GM08714 (cell line): ENCODE measurements at regions not wholly inside any gene's neighbourhood (a gene's known extent, or its start where the extent isn't known, plus 50 kb on each side); places are given as distances from the start of the nearest gene placed in this dataset.
"Not testable (repeated sequence)": the region's sequence is repeated elsewhere in the genome, so short reads cannot be mapped to it uniquely, and the experiment has no call there.

Experiments used
- H3K4me3 ChIP-seq: fragments of 200-500 bp; sonication (Bioruptor generic); 2 replicates; pipeline ENCODE4 v1.5.1; 2014; ENCODE audit warnings: mild to moderate bottlenecking, low read length, inconsistent platforms
- ZNF274 ChIP-seq: IDR thresholded peaks from 2 replicates; pipeline ENCODE4 v1.6.1; 2012; ENCODE audit warnings: mild to moderate bottlenecking, low read depth, low read length

GRCh38 chr1:229011022-229011421, 259.9 kb upstream of the RAB4A start:
- TF ChIP-seq ZNF274, result no peak
- H3K4me3 ChIP-seq, result no peak overlapping the region

GRCh38 chr1:229012823-229013222, 258.1 kb upstream of the RAB4A start:
- no peak for TF ChIP-seq ZNF274
- no peak overlapping the region for H3K4me3 ChIP-seq

DNA sequence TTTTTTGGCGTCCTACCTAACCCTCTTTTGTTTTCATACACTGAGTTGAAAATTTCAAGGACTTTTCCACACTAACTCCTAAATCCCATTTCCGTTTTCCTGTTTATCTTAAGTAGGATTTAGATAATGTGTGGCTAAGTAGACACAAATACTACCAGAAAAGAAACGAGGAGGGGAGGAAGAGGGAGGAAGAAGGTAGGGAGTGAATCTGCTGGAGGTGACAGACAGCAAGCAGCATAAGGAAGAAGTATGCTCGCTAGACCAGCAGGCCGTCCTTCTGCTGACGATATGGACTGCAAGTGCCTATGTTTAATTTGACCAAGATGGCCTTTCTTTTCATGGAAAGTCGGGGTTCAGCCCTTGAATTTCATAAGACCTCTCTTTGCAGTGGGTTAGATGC, 256.9 kb upstream of the RAB4A start:
- H3K4me3 ChIP-seq, result no peak overlapping the region
- TF ChIP-seq ZNF274, result no peak

GRCh38 chr1:229015806-229016205, 255.1 kb upstream of the RAB4A start:
- H3K4me3 ChIP-seq, result no peak overlapping the region
- no peak for TF ChIP-seq ZNF274

GRCh38 chr1:229017091-229017490, 253.8 kb upstream of the RAB4A start:
- no peak overlapping the region for H3K4me3 ChIP-seq
- TF ChIP-seq ZNF274, result no peak

GRCh38 chr1:229018674-229019295, 252.1 kb upstream of the RAB4A start:
- no peak overlapping the region for H3K4me3 ChIP-seq
- TF ChIP-seq ZNF274, result no peak

- no peak for TF ChIP-seq ZNF274
- H3K4me3 ChIP-seq, result no peak overlapping the region
Observed at GRCh38 chr1:229019663-229020271, 251.1 kb upstream of the RAB4A start.

- not testable (repeated sequence) for H3K4me3 ChIP-seq
Observed at GRCh38 chr1:229021034-229021433, 249.9 kb upstream of the RAB4A start.

DNA sequence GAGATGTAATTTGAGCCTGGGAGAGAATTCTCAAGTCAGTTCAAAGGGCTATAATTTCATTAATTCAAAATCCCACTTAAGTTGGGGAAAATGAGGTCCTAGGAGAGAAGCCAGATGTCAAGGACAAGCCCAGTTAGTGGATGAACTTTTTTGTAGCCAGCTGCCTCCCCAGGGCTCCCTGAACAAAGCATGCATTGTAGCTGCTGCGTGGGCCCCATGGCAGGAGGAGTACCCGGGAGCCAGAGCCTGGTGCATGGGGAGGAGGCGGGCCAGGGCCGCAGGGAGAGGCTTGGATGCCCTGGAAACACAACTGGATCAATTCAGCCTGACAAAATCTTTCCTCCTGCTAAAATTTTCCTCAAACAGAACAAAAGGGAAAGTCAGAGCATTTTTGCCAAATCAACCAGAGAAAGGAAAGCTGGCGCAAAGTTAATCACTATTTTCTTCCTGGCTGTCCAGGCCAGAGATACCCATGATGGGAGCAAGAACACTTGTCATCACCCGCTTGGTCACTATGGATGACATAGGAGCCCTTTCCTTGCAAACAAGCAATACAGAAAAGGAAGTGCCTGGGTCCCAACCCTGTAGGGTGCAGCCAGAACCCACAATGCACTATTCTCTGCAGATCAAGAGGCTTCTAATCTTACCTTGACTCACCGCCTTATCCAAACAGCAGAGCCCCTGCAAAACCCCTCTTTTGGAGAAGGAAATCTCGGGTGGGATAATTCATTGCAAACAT, 248.1 kb upstream of the RAB4A start:
- TF ChIP-seq ZNF274, result no peak
- no peak overlapping the region for H3K4me3 ChIP-seq

GRCh38 chr1:229023651-229024300, 247.1 kb upstream of the RAB4A start:
- TF ChIP-seq ZNF274, result no peak
- H3K4me3 ChIP-seq, result no peak overlapping the region

DNA sequence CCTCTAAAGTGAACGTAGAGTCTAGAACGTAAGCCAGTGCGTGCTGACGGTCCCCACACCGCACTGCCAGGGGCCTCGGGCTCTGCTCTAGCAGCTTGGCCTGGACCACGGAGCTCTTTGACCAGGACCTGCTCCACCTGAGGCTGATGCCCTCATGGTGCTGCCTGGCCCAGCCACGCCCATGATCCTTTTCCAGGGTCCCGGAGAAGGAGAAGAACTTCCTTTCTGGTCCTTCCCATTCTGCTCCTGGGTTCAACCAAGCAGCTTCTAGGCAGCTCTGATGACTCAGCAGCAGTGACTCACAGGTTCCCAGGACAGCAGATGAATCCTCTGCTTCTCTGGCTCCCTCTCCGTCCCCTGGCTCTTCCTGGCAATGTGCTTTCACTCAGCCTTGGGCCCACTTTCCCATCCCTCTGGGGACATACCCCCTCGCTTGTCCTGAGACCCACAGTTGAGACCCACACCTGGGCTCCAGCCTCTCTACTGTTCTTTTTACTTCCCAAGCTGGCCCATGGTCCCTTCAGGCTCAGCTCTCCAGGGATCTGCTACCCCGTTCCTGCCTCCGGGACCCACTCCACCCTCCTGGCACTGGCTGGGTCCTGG, 246.3 kb upstream of the RAB4A start:
- H3K4me3 ChIP-seq, result no peak overlapping the region
- no peak for TF ChIP-seq ZNF274

- H3K4me3 ChIP-seq, result no peak overlapping the region
- TF ChIP-seq ZNF274, result no peak
Observed at GRCh38 chr1:229025576-229025975, 245.3 kb upstream of the RAB4A start.

GRCh38 chr1:229027158-229027557, 243.8 kb upstream of the RAB4A start:
- TF ChIP-seq ZNF274, result no peak
- no peak overlapping the region for H3K4me3 ChIP-seq

DNA sequence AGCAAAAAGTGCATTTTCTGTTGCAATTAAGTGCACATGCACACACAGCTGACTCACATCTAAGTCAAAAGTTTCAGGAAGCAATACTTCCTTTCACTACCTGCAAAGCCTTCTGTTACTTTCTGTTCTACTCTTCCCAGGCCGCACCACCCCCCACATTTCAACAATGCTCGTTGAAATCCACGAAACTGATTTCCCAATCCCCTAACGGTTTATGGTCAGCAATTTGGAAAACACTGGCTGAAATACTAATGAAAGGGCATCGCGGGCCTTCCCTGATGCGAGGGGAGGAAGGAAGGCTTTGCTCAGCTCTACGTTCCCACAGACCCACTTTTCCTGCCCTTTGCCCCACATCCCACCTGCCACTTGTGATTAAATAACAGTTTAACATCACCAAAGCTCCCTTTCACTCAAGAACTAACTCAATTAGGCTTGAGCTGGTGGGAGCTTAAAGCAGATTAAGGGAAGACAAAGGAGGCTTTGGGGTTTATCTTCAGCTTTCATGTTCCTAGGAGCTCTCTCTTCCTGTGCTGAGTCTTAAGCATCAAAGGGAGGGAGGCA, 243.2 kb upstream of the RAB4A start:
- H3K4me3 ChIP-seq, result no peak overlapping the region
- no peak for TF ChIP-seq ZNF274

DNA sequence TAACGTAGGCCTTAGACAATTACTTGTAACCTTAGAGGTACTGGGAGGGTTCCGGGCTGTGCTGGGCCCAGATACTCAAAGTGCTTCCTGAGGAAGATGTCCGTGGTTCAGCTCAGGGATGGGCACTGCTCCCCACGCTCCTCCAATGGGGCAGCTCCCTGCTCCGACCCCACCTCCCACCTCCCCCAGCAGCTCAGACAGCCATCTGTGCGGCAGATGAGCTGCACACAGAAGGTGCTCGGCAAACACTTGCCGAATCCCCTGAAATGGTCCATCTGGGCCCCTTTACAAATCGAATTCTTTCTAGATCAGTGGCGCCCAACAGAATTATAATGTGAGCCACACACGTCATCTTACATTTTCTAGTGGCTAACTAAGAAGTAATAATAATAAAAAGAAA, 242.4 kb upstream of the RAB4A start:
- no peak for TF ChIP-seq ZNF274

More for the DNA sequence above, 242.4 kb upstream of the RAB4A start:
- no peak overlapping the region for H3K4me3 ChIP-seq
